GM19239 (cell line): ENCODE measurements at regions not wholly inside any gene's neighbourhood (a gene's known extent, or its start where the extent isn't known, plus 50 kb on each side); places are given as distances from the start of the nearest gene placed in this dataset.

Source experiments
- DNase-seq: peaks from one replicate; pipeline ENCODE4 v3.0.0; 2011; ENCODE audit warnings: low spot score; ENCODE audit not compliant: insufficient read length
- FAIRE-seq: peaks from 2 replicates; lab custom pipeline; 2011; peaks lifted over from hg19 to GRCh38; lab: Jason Lieb, UNC

GRCh38 chr20:52534616-52535015, 343.0 kb upstream of the ZFP64 start:
- DNase-seq (no peak), FAIRE-seq (no peak)

- no peak for DNase-seq
- FAIRE-seq: no peak
Observed at GRCh38 chr20:52533401-52533800, 341.8 kb upstream of the ZFP64 start.

GRCh38 chr20:52532674-52533073, 341.1 kb upstream of the ZFP64 start:
- no peak for DNase-seq
- no peak for FAIRE-seq

DNA sequence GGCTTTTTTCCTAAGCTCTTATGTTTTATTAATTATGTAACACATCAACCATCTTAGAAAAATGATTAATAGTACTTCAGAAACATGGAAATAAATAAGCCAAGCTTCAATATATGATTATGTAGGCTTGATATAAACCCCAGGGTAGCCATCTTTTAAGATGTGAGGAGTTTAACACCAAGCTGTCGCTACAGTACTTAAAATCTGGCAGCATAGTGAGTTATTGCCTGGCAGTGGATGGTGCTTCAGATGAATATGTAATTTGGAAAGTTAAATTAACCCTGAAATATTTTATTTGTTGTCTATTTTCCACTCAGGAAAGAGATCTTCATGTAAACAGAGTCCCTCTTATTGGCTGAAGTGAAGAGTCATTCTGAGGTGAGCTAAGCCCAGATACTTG, 339.0 kb upstream of the ZFP64 start:
- no peak for DNase-seq
- FAIRE-seq: no peak

DNA sequence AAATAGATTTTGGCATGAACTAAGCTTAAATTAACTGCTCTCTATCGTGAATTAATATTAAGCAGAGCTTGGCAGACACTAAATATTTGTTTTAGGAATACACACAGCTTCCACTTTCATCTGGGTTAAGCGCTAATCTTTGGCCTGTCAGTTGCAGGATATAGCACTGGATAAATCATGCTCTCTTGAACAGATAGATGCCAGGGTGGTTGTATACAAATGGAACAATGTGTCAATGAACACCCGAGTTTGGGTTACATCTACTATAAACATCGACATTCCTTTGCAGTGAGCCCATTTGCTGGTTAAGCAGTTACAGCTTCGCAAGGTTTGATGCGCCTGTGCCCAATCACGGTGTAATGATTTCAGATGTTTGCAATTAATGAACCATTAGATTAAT, 338.2 kb upstream of the ZFP64 start:
- DNase-seq: no peak
- FAIRE-seq: no peak

DNA sequence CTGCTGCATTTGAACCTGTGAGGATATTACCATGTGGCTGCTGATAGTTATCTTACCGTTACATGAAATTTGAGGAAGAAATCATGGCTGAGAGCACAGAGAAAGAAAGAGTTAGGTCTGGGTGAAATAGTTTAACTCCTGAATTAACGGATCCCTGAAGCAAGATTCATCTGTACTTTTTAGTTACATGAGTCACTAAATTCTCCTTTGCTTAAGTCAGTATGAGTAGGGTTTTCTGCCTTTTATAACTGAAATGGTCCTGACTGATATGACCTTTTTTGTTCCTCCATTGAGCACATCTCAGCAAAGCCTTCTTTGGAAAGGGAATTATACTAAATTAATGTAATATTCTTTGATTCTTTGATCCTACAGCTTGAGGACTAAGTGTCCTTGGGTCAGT, 333.3 kb upstream of the ZFP64 start:
- FAIRE-seq (no peak), DNase-seq (no peak)

GRCh38 chr20:52518735-52519134, 327.2 kb upstream of the ZFP64 start:
- DNase-seq (no peak), FAIRE-seq (no peak)

- DNase-seq (no peak), FAIRE-seq (no peak)
Observed at GRCh38 chr20:52515877-52516276, 324.3 kb upstream of the ZFP64 start.

DNA sequence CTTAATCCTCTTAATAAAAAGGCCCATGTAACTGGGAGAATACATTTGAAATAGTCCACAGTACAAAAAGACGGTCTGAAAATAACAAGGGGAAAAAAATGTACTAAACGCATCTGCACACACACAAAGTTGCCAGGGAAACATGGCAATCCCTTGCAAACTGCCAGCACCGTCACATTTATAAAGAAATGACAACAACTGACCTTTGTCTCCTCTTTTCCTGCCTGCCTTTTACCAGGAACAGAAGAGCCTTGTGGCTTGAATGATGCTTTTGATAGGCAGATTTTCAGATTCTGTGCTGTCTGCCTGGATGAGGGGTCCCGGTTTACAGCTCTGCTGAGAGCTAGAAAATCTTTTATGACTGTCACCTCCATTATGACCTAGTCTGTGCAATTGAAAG, 308.6 kb upstream of the ZFP64 start:
- FAIRE-seq (no peak), DNase-seq (no peak)

DNA sequence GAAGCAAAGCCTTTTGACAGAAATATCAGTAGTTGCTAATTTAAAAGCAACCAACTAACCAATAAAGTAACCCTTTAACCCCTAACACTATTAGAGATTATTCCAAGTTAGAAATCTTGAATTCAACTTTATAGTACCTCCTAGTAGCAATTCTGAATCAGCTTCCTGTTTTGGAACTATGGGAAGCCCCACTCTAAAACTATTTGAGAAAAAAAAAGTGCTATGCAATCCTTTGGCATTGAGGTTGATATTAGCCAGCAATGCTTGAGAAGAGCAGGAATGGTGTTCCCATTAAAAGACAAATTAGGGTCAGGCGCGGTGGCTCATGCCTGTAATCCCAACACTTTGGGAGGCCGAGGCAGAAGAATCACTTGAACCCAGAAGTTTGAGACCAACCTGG, 306.2 kb upstream of the ZFP64 start:
- FAIRE-seq (no peak), DNase-seq (no peak)

DNA sequence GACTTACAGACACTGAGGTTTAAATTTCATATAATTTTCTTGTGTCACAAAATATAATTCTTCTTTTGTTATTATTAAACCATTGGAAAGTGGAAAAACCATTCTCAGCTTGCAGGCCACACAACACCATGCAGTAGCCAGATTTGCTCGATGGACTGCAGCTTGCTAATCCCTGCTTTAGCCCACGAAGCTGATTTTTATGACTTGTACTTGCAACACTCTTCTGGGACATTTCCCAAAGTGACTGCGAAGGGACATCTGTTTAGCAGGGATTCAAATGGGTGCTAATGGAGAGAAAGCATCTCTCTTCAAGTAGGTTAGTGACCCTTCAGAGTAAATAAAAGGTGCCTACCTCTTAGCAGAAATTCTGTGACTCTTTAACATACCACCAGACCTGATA, 304.6 kb upstream of the ZFP64 start:
- DNase-seq: no peak
- no peak for FAIRE-seq

DNA sequence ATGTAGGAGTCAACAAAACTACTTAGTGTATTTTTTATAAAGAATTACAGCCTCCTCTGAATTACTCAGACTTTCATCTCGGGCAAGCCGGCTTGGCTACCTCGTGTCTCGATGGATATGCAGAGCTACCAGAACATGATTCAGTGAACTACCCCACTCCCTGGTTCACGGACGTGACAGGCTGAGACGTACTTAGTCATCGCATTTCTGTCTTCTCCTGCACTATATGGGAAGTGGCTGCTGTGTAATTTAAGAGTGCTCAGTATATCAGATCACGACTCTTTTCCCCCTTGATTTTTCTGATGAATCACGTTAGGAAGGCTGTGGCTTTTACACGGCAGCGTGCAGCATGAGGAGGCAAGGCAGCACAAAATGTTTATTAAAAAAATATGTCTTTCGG, 302.7 kb upstream of the ZFP64 start:
- FAIRE-seq: no peak

DNA sequence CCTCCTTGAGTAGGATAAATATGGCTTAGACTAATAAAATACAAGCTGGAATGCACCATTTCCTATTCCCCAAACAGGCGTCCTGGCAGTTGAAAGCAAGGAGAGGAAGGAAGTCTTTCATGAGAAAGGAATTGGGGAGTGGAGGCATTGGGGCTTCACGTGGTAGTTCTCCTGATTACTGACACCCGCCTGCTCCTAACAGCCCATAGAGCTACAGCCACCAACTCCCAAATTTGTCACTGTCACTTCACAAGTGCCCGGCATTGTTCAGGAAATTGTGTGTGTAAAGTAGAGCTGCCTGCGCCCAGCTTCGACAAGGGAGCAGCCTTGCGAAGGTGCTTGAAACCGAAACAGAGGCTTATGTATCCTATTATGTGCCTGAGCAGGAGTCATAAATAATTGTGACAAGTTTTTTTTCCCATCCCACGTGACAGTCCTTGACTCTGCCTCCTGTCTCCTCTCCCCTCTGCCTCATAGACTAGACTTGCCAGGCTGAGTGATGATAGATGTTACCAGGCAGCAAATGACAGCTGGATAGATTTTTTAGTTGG, 301.7 kb upstream of the ZFP64 start:
- FAIRE-seq: no peak
- no peak for DNase-seq

More for the DNA sequence above, 302.7 kb upstream of the ZFP64 start:
- no peak for DNase-seq

DNA sequence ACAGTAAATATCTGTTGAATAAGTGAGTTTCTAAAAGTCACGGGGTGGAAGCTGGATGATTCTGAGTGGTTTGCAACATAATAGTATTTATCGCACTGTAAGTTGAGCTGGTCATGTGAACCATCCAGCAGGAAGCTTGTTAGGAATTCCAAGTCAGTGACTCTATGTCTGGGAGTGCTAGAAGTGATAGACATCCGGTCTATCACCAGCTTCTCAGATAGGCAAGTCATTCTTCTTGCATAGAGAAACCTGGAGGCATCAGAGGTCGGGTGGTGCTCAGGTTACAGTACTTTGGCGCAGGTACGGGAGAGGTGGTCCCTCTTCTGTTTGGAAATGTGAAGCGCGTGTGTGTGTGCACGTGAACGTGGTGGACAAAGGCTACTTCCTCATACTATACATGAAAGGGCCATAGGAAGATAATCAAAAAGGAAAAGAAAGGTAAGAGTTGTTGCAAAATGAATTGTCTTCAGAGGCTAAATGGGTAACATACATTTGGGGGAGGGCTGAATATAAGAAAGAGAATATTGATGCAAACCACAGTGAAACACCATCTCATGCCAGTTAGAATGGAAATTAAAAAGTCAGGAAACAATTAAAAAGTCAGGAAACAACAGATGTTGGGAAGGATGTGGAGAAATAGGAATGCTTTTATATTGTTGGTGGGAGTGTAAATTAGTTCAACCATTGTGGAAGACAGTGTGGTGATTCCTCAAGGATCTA, 299.3 kb upstream of the ZFP64 start:
- DNase-seq: no peak
- FAIRE-seq: no peak

- DNase-seq (no peak), FAIRE-seq (no peak)
Observed at GRCh38 chr20:52484438-52484837, 292.9 kb upstream of the ZFP64 start.

GRCh38 chr20:52483382-52483781, 291.8 kb upstream of the ZFP64 start:
- DNase-seq (no peak), FAIRE-seq (no peak)

DNA sequence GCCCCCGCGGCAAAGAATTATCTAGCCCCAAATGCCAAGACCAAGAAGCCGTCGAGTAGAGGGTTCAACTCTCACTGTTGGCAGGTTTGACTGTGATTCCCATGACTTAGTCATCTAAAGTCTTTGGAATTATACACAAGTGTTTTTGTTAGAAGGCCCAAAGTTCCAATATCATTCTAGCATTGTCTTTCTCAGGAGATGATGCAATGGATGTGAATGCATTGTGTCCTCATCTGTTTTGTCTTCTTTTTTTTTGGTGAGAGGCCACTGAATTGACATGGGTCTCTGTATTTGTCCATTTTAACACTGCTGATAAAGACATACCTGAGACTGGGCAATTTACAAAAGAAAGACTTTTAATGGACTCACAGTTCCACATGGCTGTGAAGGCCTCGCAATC, 290.5 kb upstream of the ZFP64 start:
- no peak for DNase-seq
- no peak for FAIRE-seq

DNA sequence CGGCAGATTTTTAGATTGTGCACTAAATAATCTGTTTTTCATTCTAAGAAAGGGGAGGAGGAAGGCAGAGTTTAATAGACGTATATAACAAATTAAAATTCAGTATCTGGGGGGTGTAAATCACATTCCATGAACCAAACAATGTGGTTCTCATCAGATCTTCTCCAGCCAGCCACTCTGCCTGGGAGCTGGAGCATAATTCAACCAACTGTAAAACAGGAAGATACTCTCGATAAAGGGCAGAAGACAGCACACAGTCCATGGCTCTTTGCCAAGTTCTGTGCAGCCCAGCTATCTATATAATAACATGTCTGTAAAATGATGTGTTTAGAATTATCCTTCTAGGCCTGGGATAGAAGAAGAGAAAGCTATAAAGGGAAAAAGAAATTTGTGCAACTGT, 289.9 kb upstream of the ZFP64 start:
- no peak for FAIRE-seq
- DNase-seq: no peak

DNA sequence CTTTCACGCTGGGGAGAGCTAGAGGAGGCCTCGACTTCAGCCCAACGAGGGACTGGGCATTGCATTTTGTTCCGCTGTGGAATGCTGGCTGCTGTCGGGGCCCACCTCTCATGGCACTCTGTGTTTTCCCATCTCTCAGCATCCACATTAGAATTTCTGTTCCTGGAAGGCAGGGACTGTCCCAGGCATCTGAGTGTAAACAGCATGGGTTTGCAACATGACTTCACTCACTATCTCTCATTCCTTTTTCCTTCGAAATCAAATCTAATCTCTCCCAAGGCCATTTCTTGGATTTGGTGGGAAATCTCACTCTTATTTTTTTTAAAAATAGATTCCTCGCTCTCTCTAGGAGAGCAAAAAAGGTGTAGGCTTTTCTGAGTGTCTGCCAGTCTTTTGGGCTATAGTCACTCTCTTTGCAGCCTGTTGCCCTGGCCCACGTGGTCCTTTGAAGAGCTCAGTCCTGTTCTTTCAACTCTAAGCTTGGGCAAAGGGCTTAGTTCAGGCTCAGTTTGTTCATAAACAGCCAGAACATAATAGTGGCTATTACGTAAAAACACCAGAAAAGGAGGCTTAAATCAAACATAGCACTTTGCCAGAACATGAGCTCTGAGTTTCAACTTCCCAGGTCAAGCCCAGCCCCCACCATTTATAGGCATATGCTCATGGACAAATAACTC, 284.6 kb upstream of the ZFP64 start:
- FAIRE-seq: no peak

GRCh38 chr20:52473186-52473585, 281.6 kb upstream of the ZFP64 start:
- DNase-seq: no peak
- FAIRE-seq: no peak

More for the DNA sequence above, 284.6 kb upstream of the ZFP64 start:
- DNase-seq: no peak

GRCh38 chr20:52470561-52470960, 279.0 kb upstream of the ZFP64 start:
- FAIRE-seq (no peak), DNase-seq (no peak)

DNA sequence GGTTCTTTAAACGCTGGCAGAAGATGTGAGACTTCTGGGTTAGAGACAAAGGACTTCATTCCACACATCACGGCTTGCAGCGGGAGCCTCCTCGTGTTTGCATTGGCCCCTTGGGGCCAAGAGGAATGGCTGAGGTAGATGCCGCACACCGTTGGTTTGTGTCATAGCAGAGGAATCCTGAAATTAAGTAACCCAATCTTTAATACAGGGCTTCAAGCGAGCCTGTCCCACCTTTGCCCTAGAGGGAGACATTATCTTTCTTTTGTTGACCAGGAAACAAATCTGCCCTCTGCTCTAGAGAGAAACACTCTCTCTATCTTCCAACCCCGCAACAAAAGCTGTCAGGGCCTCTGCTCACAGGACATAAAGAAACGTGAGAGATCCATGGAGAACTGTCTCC, 277.5 kb upstream of the ZFP64 start:
- no peak for FAIRE-seq

More for the DNA sequence above, 277.5 kb upstream of the ZFP64 start:
- no peak for DNase-seq
